HG03060 (cell line): ENCODE measurements at regions not wholly inside any gene's neighbourhood (a gene's known extent, or its start where the extent isn't known, plus 50 kb on each side); places are given as distances from the start of the nearest gene placed in this dataset.

Experiments
- ATAC-seq: cut with Tn5 transposase; IDR thresholded peaks from one replicate; pipeline ENCODE4 v1.9.1; 2021; ENCODE audit warnings: low read depth, moderate number of reproducible peaks; ENCODE audit not compliant: unreplicated experiment

GRCh38 chr2:16266571-16266970 lies 326.2 kb downstream of the MYCN start:
- ATAC-seq = no peak

DNA sequence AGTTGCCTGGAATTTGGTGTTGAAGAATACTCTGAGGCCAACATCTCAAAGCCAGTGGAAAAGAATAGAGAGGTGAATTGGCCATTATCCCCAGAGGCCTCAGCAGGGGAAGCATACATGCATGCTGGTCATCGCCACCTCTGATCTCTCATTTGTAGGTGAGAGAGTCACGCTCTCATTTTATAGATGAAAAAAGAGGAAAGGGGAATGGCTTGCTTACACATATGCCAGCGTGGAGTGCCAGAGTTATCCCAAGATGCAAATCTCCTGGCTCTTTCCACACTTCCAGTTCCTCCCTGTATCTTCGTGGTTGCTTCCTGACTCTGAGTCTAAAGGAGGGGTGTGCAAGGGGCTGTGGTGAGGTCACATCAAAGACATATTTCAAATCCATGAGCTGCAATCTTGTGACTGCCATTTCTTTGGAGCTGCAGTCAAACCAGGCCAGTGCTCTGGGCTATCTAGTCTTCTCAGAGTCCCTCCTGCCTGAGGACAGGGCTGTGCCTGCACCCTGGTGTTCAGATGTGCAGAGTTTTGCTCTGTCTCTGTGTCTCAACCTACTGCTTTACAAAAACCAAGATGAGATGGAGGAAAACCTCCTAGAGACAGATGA lies 324.7 kb downstream of the MYCN start:
- no peak for ATAC-seq

GRCh38 chr2:16264491-16264890 lies 324.1 kb downstream of the MYCN start:
- ATAC-seq = no peak

- no peak for ATAC-seq
These were observed 323.0 kb downstream of the MYCN start for GRCh38 chr2:16263241-16263890.

DNA sequence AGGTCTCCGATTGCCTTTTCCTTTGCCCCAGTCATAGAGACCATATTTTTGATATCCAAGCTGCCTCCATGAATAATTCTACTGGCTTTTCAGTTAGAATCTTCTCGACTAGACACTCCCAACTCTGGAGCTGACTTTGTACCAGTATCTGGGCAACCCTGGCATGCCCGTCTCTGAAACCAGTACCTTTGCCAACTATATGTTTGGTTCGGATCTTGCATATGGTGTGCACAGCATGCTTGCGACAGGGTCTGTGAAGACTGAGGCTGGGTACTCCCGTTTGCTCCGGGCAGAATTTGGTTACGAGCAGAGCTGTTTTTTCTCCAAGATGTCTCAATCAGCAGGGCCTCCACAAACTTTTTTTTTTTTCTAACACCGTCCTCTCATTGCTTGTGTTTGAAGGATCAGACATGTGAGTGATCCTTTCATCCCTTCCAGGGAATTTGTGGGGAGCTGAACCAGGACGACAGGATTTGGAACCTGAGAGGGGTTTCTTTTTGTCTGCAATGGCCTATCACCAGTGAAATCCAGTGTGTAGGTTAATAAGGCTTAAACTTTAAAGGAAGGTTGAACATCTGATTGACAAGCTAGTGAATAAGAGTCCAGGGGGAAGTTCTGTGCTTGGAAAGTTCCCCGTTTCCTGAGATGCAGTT lies 322.3 kb downstream of the MYCN start:
- ATAC-seq = no peak

GRCh38 chr2:16261791-16262190 lies 321.4 kb downstream of the MYCN start:
- ATAC-seq = no peak

DNA sequence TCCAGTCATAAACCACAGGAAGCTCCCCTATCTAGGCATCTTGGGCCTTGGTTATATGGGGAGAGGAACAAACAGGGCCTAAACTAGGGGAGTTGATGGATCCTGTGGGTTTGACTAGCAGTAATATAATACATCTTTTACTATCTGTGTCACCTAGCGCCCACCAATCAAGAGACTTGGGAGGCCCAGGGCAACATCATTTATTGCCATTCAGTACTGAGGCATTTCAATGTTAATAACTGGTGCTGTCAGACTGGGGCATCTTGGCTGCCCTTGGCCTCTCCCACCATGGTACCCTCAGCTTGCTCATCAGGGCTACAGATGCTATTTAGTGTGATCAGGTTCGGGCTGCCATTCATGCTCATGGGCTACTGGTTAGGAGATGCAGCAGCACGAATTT lies 320.7 kb downstream of the MYCN start:
- ATAC-seq = no peak

GRCh38 chr2:16260041-16260830 lies 319.9 kb downstream of the MYCN start:
- ATAC-seq = no peak

DNA sequence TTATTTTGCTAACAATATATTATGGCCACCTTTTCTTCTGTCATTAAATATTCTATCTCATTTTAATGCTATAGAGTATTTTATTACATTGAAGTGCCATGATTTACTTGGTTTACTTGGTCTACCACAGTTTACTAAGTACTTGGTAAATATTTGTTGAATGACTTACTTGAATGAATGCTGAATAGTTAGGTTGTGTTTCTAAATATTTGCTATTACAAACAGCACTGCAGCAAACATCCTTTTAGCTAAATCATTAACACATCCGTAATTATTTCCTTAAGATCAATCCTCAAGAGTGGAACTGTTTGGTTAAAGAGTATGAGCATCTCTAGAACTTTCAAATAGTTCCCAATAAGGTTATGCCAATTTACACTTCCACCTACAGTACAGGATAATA lies 318.7 kb downstream of the MYCN start:
- ATAC-seq = no peak

GRCh38 chr2:16258350-16258749 lies 318.0 kb downstream of the MYCN start:
- no peak for ATAC-seq

- ATAC-seq = no peak
These were observed 317.1 kb downstream of the MYCN start for GRCh38 chr2:16257322-16258028.

DNA sequence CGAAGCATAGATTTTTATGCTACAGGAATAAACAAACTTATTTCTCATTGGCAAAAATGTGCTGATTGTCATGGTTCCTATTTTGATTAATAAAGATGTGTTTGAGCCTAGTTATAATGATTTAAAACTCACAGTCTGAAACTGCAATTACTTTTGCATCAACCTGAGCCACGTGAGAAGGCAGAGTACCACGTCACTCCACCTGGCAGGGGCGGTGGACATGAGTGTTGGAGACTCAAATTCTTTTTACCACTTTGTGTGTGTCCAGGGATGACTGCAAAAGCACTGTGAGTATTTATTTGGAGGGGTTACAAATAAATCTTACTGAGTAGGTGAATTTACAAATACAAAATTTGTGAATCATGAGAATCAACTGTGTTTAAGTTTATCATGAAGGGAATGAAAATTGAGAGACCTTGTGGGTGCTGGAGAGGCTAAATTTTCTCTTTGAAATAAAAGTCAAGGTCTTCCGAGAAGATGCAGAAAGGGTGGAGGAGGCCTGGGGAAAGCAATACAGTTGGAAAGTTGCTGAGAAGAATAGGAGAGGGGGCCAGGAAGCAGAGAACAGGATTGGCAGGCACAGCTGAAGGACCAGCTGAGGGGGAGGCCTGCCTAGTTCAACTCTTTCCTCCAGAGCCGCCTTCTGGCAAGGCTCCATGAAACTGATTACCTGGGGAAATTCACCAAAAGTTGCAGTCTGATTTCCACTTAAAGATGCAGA lies 316.4 kb downstream of the MYCN start:
- no peak for ATAC-seq

- no peak for ATAC-seq
These were observed 314.8 kb downstream of the MYCN start for GRCh38 chr2:16255120-16255519.

GRCh38 chr2:16254356-16254965 lies 314.1 kb downstream of the MYCN start:
- ATAC-seq = no peak

- ATAC-seq = no peak
These were observed 312.9 kb downstream of the MYCN start for GRCh38 chr2:16253291-16253690.

GRCh38 chr2:16252891-16253290 lies 312.5 kb downstream of the MYCN start:
- ATAC-seq = no peak

- no peak for ATAC-seq
These were observed 311.9 kb downstream of the MYCN start for GRCh38 chr2:16252251-16252650.

GRCh38 chr2:16251511-16252225 lies 311.3 kb downstream of the MYCN start:
- no peak for ATAC-seq

- no peak for ATAC-seq
These were observed 310.5 kb downstream of the MYCN start for GRCh38 chr2:16250886-16251285.
